GM18909 (cell line): ENCODE measurements at regions not wholly inside any gene's neighbourhood (a gene's known extent, or its start where the extent isn't known, plus 50 kb on each side); places are given as distances from the start of the nearest gene placed in this dataset.

Experiments
- ATAC-seq: cut with Tn5 transposase; IDR thresholded peaks from one replicate; pipeline ENCODE4 v1.9.1; 2021; ENCODE audit warnings: mild to moderate bottlenecking; ENCODE audit not compliant: unreplicated experiment, poor library complexity

- ATAC-seq, result no peak
Measured at GRCh38 chr6:170137911-170138910, 152.7 kb downstream of the DLL1 start.

- ATAC-seq, result no peak
Measured at GRCh38 chr6:170137176-170137891, 153.5 kb downstream of the DLL1 start.

DNA sequence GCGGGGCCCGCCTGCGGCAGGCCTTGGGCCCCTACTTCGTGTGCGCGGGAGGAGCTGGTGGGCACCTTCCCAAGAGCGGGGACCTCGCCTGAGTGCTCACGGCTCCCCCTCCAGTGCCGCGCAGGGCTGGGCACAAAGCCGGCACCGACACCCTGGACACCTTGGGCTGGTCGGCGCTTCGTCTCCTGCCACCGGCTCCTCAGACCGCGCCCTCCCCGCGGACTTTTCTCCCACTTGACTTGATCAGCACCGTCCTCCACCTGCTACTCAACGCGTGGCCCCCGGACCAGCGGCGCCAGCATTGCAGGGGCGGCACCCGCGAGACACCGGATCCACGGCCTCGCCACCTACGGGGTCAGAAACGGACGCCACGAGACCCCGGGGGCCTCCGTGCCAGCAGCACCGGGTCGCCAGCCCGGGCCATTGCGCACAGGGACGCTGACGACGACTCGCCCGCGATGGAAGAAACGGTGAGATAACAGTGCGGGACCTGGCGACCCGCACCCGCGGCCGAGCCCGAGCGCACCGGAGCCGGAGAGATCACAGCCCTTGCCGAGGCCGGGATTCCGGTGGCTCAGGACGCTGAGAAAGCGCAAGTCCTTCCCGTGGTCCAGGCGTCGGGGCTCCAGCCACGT is 154.2 kb downstream of the DLL1 start:
- ATAC-seq, result no peak

GRCh38 chr6:170135821-170136471 is 154.9 kb downstream of the DLL1 start:
- no peak for ATAC-seq

GRCh38 chr6:170135461-170135820 is 155.4 kb downstream of the DLL1 start:
- ATAC-seq, result no peak

DNA sequence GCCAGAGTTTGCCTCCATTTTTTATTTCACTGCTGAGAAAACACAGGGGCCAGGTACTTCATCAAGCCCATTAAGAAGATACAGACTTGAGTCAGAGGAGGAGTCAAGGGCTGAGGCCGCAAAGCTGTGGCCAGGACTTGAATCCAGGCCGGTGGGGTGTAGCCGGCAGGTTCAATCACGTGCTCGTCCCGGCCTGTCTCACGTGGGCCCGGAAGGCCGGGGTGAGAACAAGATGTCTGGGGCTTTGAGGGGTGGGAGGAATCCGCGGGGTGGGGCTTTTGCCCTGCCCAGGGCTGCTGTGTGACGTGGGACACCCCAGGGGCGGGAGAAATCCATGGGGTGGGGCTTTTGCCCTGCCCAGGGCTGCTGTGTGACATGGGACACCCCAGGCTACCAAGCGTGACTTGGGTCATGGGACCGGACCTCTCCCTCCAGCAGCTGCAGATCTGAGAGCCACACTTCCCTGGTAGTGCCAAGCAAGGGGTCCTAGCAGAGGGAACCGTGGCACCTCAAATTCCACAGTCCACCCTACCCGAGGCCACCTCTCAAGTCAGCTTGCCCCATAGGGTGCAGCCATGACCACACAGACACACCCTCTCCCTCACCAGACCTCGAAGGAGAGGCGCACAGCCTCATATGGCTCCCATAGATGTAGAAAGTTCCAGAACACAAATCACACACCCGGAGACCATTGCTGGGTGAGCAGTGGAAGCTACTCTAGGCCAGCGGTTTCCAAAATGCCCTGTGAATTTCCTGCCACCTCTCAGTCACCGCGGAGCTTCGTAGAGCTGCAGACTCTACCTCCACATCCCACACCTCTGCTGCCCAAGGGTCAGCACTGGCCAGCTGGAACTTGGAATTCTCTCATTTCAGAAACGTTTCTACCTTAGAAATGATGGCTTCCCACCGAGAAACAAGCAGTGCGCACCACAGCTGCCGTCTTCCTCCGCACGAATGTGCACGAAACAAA is 156.1 kb downstream of the DLL1 start:
- ATAC-seq, result no peak

GRCh38 chr6:170134031-170134470 is 156.8 kb downstream of the DLL1 start:
- no peak for ATAC-seq

DNA sequence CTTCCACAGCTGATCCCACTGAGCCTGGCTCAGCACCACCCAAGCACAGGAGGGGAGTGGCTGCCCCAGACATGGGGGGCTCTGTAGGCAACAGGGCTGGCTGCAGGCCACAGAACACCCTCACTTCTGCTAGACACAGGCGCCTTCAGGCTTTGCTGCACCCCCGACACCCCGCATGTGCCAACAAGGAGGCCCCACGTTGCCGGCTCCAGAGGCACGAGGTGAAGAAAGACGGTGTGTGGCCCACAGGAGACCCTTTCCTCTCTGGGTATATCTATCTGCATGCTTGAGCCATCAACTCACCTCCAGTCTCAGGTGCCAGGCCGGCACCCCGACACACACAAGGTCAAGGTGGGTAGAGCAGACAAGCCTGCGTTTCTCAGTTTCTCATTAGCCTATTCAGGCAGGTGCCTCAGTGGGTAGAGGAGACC is 158.3 kb downstream of the DLL1 start:
- ATAC-seq, result no peak

GRCh38 chr6:170132011-170132521 is 158.8 kb downstream of the DLL1 start:
- ATAC-seq, result no peak

DNA sequence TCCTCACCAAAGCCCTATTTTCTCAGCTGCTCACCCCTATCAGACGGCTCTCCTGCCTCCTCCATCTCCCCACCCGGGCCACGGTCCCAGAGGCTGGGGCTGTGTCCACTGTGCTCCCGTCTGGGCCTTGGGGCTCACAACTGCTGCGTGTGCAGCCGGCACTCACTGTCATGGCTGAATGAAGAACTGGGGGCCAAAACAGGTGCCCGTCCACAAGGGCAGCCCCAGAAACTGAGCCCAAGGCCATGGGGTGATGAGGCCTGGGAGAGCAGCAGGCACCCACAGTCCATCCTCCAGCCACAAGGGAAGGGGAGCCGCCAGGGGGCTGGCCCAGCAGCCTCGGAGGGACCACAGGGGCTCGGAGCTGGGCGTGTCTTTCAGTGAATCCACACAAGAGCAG is 159.5 kb downstream of the DLL1 start:
- no peak for ATAC-seq

DNA sequence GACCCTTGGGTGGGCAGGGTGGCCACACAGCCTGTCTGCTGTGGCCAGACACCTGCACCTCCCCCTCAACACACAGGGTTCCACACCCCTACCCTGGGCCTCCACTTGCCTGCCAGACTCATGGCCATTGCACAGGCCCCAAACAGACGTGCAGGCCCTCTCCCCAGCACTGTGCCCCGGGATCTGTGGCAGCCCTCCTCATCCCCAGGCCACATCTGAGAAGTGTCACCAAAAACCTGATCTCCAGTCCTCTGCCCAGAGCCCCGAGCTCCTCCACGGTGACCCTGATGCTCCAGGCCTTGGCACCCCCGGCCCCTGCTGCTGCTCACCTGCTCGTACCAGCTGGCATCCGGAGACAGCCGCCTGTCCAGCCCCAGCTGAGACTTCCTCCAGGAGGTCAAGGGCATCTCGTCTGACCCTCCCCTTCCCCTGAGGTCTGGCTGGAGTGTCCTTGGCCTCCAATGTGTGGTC is 160.1 kb downstream of the DLL1 start:
- no peak for ATAC-seq

DNA sequence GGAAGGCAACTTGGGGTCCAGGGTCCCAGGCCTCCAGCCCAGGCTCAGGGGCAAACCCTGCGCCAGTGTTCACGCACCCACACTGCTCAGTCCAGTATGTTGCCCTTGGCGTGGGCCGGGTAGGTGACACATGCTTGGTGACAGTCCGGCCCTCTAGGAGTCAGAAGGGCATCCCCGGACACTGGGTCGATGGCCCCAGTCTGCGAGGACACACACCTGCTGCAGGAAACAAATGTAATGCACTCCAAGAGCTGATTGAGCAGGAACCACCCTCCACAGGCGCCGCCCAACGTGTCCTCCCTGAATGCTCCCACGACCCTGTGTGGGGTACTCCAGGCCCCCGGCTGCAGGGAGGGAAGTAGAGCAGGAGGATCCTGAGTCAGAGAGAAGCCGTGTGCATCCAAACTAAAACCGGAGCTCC is 160.7 kb downstream of the DLL1 start:
- no peak for ATAC-seq

- no peak for ATAC-seq
Measured at GRCh38 chr6:170129691-170130171, 161.1 kb downstream of the DLL1 start.

GRCh38 chr6:170128811-170129681 is 161.8 kb downstream of the DLL1 start:
- no peak for ATAC-seq

GRCh38 chr6:170128346-170128745 is 162.5 kb downstream of the DLL1 start:
- ATAC-seq, result no peak

DNA sequence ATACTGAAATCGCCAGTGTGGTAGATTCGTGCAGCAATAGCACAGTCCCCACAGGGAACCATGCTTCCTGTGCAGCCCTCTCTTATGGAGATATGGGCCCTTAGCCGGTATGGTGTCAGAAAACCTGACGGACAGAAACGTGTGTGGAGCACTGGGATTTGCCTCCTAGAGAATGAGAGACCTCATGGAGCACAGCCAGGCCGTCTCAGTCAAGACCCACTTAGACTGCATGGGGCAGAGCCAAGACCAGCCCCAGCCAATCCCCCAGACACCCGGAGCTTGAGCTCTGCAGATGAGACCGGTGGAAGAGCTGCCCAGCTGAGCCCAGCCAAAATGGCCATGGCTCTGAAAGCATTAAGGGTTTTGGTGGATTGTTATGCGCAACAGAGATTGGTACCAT is 163.7 kb downstream of the DLL1 start:
- no peak for ATAC-seq

GRCh38 chr6:170125456-170126300 is 165.2 kb downstream of the DLL1 start:
- ATAC-seq, result no peak
